GM19023 (cell line): ENCODE measurements at regions not wholly inside any gene's neighbourhood (a gene's known extent, or its start where the extent isn't known, plus 50 kb on each side); places are given as distances from the start of the nearest gene placed in this dataset.

Experiments used
- ATAC-seq: cut with Tn5 transposase; IDR thresholded peaks from one replicate; pipeline ENCODE4 v1.9.1; 2021; ENCODE audit warnings: mild to moderate bottlenecking, moderate library complexity; ENCODE audit not compliant: unreplicated experiment

DNA sequence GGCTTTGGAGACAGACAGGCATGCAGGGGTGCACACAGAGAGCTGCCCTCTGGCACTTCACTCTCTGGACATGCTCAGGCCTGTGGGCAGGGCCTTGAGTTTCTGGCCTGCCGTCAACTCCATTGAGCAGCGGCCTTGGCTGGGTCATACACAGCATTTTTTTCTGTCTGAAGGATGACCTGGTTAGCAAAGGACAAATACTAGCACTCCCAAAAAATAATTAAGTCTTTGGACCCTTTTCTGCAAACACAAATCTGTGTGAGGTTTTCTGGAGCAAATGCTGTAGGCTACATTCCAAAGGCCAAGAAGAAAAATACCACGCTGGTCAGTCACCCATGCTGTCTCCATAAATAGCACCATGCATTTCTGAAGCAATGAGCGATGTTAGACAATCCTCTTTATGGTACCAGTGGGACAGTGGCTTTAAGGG, 124.7 kb upstream of the CTAGE1 start:
- ATAC-seq = no peak

DNA sequence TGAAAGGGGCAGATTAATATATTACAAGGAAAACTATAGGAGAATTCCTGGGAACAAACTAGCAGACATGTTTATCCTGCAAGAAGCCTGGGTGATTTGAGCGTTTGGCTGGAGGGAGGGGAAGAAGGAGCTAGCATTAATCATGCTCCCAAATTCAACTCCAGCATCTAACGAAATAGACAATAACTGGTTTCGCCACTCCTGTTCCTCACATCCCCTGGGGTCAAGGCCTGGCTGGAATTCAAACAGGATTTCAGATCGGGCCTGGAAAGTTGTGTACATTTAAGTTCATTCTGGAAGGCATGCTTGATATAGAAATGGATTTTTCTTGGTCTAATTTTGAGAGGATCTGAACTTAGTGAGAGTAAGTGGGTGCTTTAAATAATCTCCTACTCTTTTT, 126.1 kb upstream of the CTAGE1 start:
- no peak for ATAC-seq

DNA sequence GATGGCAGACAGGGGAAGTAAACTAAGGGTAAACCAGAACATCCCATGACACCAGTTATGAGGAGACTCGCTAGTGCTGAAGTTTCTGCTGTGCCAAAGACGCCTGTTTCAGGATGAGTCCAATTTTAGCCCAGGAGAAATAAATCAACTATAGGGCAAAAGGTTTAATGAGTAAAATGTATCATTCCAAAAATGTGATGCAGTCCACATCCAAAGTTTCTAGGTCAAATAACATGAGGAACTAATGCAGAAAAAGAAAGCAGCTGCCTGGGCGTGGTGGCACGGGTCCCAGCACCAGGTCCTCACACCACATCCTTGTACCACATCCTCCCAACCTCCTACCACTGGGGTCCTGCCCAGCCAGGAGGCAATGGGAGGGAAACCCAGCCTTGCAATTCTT, 126.9 kb upstream of the CTAGE1 start:
- ATAC-seq = no peak

DNA sequence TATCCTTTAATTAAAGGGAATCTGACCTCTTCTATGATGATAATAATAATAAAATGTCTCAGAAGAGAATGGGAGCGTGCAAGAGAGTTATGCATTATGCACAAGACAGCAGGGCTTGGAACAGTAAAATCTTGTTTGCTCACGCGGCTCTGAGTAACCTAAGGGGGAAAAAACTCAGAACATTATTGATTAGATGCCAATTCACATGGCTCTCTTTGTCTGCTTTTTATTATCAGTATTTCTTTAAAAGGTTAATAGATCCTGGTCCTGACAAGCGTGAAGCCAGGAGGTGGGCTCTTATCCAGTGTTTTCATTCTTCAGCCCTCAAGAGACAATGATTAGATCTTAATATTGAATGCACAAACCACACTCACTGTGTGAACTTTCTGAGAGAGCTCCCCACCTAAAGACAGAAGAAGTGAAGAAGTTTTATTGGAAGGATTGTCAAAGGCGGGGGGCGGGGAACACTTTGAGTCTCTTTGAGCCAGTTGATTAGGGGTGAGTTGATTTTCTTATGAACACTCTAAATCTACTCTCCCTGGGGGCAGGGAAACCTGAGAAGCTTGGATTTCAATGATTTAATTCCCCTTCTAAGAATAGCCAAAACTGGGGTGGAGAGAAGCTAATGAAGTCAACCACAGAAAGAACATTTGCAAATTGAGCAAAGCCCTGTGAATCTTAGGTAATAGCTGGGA, 127.5 kb upstream of the CTAGE1 start:
- no peak for ATAC-seq

DNA sequence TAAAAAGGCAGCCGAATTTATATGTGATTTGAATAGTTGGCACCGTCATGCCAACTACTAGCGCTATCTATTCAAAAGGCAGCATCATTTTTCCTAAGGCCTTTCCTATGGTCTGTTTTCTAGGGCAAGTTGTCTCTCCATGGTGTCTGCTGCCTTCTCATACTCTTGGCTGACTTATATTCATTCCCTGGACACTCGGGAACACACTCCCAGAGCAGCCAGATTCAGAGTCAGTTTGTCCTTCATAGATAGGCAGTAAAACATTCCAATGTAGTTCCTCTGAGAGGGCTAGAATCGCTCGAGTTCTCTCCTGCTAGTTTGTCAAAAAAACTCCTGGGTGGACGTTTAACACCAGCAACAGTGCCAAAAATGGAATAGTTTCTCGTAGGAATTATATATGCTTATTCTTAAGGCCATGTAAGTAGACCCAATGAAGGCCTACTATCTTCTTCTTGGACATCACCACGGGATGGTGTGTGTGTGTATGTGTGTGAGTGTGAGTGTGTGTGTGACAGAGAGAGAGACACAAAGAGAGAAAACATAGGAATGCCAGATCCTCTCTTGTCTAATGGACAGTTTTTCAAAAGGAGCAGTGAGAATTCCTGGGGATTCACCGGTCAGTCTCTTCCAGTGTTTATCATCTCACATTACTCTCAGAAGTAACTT, 129.3 kb upstream of the CTAGE1 start:
- no peak for ATAC-seq

DNA sequence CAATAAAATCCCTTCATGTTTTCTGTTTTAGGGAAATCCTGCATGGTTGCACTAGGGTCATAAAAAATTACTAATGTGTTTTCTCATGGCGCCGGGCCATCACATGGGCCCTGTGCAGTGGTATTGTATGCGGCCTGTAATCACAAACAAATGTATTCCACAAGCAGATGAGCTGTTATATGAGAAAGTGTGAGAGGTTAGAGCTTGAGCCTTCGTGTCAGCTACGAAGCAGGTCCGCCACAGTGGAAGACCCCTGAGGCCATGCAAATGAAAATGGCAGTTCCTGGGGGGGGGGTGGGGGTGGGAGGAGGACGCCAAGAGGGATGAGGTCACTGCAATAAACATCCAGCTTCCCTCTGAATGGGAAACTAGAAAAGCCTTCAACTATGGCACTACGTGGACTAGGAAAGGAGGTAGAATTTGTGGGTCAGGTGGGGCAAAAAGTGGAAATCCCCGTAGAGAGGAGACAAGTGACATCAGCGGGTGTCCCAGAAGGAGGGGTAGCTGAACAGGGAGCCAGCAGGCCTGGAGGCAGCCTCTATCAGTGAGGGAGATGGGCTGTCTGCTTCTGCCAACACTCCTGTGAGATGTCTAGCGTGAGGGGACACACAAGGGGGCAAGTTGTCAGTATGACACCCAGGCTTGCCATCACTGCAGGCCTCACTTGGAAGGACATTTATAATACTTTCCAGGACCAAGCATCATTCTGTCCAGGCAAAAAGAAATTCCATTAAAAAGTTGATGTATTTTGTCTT, 130.3 kb upstream of the CTAGE1 start:
- no peak for ATAC-seq

DNA sequence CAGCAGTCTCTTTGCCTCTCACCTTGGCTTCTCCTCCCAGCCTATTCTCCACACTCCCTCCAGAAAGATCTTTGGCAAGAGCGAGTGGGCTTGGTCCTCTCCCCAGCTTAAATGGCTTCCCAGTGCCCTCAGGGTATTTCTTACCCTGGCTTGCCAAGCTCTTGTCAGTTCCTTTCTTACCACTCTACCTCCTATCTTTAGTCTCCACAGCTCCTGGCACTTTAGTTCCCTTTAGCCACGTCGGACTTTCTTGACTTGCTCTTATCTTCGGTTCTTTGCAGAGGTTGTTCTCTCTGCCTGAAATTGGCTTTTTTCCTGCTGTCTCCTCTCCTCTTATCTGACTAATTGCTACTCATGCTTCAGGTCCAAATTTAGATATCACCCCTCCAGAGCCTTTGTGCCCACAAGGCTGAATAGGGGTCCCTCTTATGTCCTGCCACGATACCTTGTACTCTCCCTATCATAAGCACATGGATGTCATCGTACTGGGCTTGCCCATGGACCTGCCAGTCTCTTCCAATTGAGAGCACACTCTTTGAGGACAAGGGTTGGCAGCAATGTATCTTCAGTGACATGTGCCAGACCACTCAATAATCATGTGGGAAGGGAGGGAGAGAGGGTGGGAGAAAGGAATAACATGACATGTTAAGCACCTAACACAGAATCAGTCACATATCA, 131.7 kb upstream of the CTAGE1 start:
- no peak for ATAC-seq

DNA sequence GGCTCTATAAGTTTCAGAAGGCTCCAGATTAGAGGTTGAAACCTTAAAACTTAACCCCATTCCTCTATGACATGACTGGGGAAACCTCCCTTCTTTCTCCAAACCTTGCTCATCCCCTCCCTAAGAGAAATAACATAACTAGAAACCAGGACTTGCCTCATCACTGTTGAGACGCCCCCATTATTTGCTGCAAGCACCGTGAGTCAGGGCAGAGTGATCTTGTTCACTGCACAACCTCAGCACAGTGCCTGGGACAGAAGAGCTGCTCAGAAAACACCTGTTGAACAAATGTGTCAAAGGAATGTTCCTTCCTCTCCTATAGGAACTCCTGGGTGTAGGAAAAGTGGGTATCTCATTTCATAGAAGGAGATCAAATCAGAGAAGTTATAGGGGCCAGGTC, 132.7 kb upstream of the CTAGE1 start:
- ATAC-seq = no peak

DNA sequence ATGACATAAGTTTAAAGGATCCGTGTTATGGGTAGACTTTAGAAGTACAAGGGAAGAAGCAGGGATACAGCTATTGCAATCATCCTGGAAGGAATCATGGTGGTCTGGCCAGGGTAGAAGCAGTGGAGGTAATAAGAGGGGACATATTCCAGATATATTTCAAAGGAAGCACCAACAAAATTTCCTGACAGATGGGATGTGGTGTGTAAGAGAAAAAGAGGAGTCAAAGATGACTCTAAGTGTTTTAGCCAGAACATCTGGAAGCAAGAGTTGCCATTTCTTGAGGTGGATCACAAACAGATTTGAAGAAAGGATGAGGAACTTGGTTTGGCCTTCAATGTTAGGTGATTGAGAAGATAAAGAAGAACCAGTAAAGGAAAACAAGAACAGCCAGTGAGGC, 133.1 kb upstream of the CTAGE1 start:
- no peak for ATAC-seq

DNA sequence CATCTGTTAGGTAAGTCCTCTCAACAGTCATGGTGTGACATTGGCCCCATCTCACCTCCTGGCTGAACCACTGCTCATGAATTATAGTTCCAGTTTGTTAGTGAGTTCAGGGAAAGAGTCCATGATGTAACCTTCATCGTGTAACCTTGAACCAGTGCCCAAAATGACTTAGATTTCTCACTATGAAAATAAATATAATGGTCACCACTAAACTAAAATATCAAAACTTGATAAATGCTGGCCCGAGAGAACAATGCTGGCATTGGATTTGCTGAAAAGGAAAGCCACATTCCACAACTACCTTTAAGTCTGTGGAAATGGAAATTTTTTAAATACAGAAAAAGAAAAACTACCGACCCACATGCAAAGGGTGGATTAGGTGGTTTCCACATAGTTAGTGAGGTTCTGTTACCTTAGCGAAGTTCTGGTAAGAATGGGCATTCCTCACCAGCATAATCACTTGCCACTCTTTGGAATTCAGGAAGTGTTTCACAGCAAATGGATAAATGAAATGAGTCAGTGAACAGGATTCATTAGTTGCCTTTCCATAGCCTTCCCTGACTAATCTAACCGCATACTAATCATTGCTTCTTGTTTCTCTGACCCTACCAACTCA, 133.9 kb upstream of the CTAGE1 start:
- no peak for ATAC-seq

DNA sequence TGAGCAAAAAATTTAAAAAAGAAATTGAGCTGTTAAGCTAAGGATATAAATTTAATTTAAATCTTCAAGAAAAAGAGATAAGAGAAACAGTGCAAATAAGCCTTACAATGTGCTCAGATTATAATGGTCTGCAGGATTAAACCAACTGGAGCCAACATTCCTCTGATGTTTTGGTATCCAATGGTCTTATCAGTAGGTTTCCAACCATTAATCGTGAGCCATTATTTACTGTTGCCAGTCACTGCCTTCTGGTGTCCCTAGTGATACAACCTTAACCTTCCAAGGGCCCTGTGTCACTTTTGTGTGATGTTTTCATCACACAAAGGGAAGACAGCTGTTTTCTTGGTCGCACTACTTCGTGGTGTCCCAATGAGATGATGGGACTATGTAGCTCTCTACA, 134.5 kb upstream of the CTAGE1 start:
- no peak for ATAC-seq

DNA sequence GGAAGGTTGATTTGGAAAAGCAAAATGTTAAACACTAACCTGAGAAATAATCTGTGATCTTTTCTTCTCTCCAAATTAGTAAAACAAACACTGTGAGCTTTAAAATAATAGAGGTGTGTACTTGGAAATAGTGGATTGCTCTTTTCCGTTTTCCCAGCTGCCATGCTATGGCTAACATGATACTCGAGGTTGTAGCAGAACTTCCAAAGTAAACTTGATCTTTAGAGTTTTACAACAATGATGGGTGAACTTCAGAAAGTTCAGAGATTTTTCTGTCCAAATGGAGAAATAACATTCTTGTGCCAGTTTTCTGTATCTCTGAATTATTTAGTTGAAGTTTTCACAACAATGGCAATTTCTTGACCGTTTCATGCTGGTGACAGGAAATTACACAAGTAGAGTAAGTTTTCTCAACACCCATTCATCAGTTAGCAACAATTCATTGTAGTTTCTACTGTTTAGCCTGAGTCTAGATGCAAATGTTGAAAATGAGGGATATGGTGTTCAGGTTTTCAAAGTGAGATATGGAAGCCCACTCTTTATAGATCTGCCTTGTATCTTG, 135.3 kb upstream of the CTAGE1 start:
- ATAC-seq = no peak

DNA sequence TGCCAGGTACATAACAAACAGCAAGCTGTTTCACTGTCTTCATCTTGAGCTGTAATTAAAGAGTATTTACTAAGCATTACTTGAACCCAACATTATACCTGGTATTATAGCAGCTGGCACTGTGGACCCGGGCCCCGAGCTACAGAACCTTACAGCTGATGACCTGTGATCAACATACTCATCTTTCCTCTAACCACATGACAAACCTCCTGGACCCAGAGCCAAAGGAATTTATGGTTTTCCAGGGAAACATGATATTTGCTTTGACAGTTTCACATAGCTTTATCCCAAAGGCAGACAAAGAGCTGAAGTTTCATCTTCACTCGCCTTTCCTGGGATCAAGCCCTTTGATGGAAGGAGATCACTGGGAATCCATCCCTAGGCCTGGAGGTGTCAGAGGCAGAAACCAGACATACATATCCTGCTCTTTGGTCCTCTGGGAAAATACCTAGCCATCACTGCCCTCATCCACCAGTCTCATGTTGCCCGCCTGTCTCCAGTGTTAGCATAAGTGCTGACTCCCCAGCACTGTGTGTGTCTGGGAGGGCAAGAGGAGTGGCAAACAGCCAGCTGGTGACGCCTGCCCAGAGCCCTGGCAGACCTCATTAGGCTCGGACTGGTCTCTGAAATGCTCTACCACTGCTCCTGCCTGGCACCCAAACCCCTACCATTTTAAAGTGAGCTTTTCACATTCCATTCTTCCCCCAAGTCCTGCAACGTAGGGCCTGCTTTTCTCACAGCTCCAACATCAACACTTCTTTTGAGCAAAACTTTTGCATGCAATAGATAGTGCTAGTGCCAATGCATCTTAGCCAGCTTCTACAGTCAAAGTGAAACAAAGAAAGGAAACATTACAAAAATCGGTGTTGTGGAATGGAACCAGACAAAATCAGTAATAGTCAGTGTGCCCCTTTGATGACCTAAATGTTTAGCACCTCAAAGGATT, 138.8 kb upstream of the CTAGE1 start:
- no peak for ATAC-seq

DNA sequence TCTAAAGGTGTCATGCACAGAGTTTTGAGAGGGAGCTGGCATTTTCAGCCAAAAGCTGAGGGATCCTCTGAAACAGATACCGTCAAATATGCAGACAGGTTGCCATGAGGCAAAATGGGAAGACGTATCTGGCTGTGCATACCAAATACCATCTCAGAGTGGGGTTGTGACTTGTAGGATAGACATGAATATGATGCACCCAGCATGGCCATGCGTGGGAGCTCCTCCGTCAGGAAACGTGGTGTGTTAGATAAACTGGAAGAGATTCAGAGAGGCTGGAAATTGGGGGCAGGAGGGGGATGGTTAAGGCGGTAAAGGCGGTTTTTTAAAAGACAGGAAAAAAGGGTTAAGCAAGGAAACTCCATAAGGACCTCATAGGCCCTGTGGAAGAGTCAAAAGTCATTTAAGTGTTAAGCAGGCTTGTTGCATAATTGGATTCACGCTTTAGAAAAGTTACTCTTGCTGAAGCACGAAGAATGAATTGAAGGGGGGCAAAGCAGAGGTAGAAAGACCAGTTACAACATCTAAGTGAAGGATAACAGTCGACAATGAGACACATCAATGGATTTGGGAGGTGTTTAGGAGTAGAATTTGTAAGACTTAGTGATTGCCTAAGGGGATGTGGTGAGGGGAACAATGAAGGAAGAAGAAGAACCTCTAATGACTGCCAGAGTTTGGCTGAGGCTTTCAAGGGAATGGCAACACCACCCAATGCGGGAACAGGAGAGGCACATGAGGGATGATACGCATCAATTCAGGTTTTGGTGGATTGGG, 139.6 kb upstream of the CTAGE1 start:
- no peak for ATAC-seq

DNA sequence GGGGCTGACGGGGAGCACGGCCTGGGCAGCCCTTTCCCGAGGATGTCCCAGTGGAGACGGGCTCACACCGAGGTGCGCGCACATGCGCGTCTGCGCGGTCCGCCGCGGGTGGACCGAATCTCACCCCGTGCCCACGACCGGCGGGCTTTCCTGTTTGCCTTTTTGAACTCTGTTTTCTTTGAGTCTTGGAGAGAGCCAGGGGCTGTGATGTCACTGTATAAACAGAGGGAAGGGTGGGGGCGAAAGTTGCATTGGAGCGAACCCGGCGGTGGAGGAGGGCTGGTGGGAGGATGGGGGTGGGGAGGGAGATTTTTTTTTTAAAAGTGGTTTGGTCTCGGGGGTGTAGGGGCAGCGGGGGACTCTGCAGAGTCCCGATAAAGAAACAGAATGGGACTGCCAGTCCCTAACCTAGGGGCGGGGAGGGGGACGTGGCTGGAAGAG, 141.2 kb upstream of the CTAGE1 start:
- ATAC-seq = no peak

DNA sequence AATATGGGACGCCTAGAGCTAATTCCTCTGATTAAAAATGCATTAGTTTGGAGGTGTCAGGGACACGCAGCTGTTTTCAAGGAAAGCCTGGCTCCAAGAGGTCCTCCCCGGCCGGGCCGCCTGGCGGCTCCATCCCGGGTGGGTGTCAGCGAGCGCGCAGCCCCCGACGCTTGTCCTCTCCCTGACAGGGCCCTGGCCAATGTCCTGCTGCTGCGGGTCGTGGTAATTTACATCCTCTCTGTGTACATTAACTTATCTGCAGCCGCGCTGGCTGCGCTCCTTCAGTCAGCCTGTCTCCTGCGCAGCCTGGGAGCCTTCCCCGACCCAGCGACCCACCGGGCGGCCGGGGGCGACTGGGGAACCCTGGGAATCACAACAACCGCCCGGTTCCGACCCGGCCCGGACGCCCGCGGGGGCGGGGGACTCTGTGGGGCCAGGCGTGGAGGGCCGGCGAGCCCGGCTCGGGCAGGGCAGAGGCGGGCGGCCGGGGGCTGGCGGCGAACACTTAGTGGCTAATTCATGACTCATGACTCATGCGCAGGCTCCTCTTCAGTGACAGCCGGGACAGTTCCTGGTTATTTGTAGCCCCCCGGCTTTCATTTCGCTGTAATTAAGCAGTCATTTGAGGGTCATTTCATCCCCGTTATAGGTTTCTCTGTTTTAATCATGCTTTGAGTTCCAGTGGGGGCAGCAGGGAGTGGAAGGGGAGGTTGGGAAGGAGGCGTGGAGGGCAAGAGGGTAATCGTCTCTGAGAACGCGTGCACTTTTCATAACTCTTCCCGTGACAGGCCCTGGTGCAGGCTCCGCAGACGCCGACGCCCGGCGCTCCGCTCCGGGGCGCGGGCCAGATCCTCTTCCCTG, 141.9 kb upstream of the CTAGE1 start:
- ATAC-seq = no peak

DNA sequence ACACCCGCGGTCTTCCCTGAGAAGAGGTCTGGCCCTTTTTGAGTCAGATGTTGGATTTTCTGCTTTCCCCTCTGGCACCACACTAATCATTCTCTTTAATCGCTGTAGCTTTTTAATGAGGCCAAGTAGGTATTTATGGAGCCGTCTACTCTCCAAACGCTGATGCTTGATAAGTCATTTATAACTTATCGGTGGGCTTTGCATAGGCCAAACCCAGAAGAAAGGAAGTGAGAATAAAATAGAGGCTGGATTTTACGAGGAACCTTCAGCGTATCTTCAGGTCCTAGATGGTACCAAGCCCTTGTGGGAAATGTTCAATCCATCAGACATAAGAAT, 142.5 kb upstream of the CTAGE1 start:
- ATAC-seq = no peak

DNA sequence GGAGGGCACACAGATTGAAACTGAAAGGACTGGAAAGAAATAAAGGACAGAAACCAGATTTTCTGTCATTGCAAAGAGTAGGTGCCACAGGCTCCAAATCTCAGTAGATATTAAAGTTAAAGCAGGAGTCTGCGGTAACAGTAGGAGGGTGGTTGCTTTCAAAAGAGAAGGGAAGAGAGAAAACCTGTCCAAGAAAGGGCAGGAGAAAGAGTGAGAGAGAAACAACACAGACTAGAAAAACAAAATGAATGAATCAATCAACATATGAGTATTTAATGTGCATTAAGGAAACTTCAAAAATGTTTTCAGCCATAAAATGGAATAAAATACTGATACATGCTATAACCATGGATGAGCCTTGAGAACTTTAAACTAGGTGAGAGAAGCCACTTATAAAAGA, 143.1 kb upstream of the CTAGE1 start:
- no peak for ATAC-seq
